ENCODE measurements at regions not wholly inside any gene's neighbourhood (a gene's known extent, or its start where the extent isn't known, plus 50 kb on each side); places are given as distances from the start of the nearest gene placed in this dataset.

GRCh38 chr2:192357217-192357616 is 162.5 kb upstream of the TMEFF2 start:
- H3K4me1 ChIP-seq (ENCODE audit: insufficient read depth): no peaks in the 10 kb centered on the region
- no peaks in the 10 kb centered on the region for H3K79me2 ChIP-seq
- no peak overlapping the region for H3K27ac ChIP-seq
- H3K4me3 ChIP-seq: no peak overlapping the region
- no peak for DNase-seq (ENCODE audit: low spot score)
- H4K20me1 ChIP-seq (ENCODE audit: insufficient read depth, poor library complexity, severe bottlenecking): no peaks in the 10 kb centered on the region
- no peaks in the 10 kb centered on the region for H3K27me3 ChIP-seq
- no peaks in the 10 kb centered on the region for H3K36me3 ChIP-seq (replicated peaks; ENCODE audit: insufficient read depth, low read depth)
- H3K9me3 ChIP-seq (ENCODE audit: low read depth): no peaks in the 10 kb centered on the region
- no peak overlapping the region for H2AFZ ChIP-seq
- no peak overlapping the region for H3K4me2 ChIP-seq
- 89% methylated on average over 3 of the region's 3 CpGs for WGBS (ENCODE audit: low lambda C conversion rate, missing lambda C conversion rate)
- H3K9me2 ChIP-seq (replicated peaks; ENCODE audit: insufficient read depth): no peaks in the 10 kb centered on the region
- no peak for TF ChIP-seq EZH2phosphoT487 (IDR thresholded peaks at IDR 0.05; ENCODE audit: low read depth, severe bottlenecking, unreplicated experiment)
- TF ChIP-seq EZH2 (IDR thresholded peaks at IDR 0.05; ENCODE audit: borderline replicate concordance): no peak
- TF ChIP-seq CTCF (IDR thresholded peaks at IDR 0.05; ENCODE audit: poor library complexity): no peak

- 75% methylated on average over 3 of the region's 3 CpGs for WGBS (ENCODE audit: low lambda C conversion rate, missing lambda C conversion rate)
- no peaks in the 10 kb centered on the region for H3K4me1 ChIP-seq (ENCODE audit: insufficient read depth)
- H3K4me2 ChIP-seq: no peak overlapping the region
- DNase-seq (ENCODE audit: low spot score): no peak
- no peaks in the 10 kb centered on the region for H3K9me2 ChIP-seq (replicated peaks; ENCODE audit: insufficient read depth)
- no peaks in the 10 kb centered on the region for H3K27me3 ChIP-seq
- H3K27ac ChIP-seq: no peak overlapping the region
- no peak overlapping the region for H2AFZ ChIP-seq
- no peaks in the 10 kb centered on the region for H3K9me3 ChIP-seq (ENCODE audit: low read depth)
- TF ChIP-seq CTCF (IDR thresholded peaks at IDR 0.05; ENCODE audit: poor library complexity): no peak
- TF ChIP-seq EZH2phosphoT487 (IDR thresholded peaks at IDR 0.05; ENCODE audit: low read depth, severe bottlenecking, unreplicated experiment): no peak
- no peak for TF ChIP-seq EZH2 (IDR thresholded peaks at IDR 0.05; ENCODE audit: borderline replicate concordance)
- H4K20me1 ChIP-seq (ENCODE audit: insufficient read depth, poor library complexity, severe bottlenecking): no peaks in the 10 kb centered on the region
- H3K4me3 ChIP-seq: no peak overlapping the region
- no peaks in the 10 kb centered on the region for H3K36me3 ChIP-seq (replicated peaks; ENCODE audit: insufficient read depth, low read depth)
- no peaks in the 10 kb centered on the region for H3K79me2 ChIP-seq
Observed at GRCh38 chr2:192354512-192355244, 159.9 kb upstream of the TMEFF2 start.

- Histone ChIP-seq H3K4me2 (no peak overlapping the region), H3K79me2 (no peaks in the 10 kb centered on the region), H3K36me3 (replicated peaks; ENCODE audit: insufficient read depth, low read depth) (no peaks in the 10 kb centered on the region), H3K9me3 (ENCODE audit: low read depth) (no peaks in the 10 kb centered on the region), H3K27ac (no peak overlapping the region), H3K9me2 (replicated peaks; ENCODE audit: insufficient read depth) (no peaks in the 10 kb centered on the region), H4K20me1 (ENCODE audit: insufficient read depth, poor library complexity, severe bottlenecking) (no peaks in the 10 kb centered on the region), H3K27me3 (no peaks in the 10 kb centered on the region), H3K4me3 (no peak overlapping the region), H2AFZ (no peak overlapping the region), H3K4me1 (ENCODE audit: insufficient read depth) (no peaks in the 10 kb centered on the region)
- 76% methylated on average over 3 of the region's 3 CpGs for WGBS (ENCODE audit: low lambda C conversion rate, missing lambda C conversion rate)
- no peak for DNase-seq (ENCODE audit: low spot score)
- TF ChIP-seq EZH2phosphoT487 (IDR thresholded peaks at IDR 0.05; ENCODE audit: low read depth, severe bottlenecking, unreplicated experiment) (no peak), EZH2 (IDR thresholded peaks at IDR 0.05; ENCODE audit: borderline replicate concordance) (no peak), CTCF (IDR thresholded peaks at IDR 0.05; ENCODE audit: poor library complexity) (no peak)
Observed at GRCh38 chr2:192347542-192347941, 152.8 kb upstream of the TMEFF2 start.

All from hepatocyte (in vitro differentiated cells).